GM12873 (cell line): ENCODE measurements at regions not wholly inside any gene's neighbourhood (a gene's known extent, or its start where the extent isn't known, plus 50 kb on each side); places are given as distances from the start of the nearest gene placed in this dataset.

Experiments
- TF ChIP-seq, protein P1 (sequence below): IDR thresholded peaks from 2 replicates; pipeline ENCODE4 v1.5.1; 2012; ENCODE audit warnings: low read depth, mild to moderate bottlenecking, moderate library complexity, low read length, control low read depth; ENCODE audit not compliant: insufficient read depth; ENCODE audit errors: missing control alignments

- TF ChIP-seq, protein P1, sequence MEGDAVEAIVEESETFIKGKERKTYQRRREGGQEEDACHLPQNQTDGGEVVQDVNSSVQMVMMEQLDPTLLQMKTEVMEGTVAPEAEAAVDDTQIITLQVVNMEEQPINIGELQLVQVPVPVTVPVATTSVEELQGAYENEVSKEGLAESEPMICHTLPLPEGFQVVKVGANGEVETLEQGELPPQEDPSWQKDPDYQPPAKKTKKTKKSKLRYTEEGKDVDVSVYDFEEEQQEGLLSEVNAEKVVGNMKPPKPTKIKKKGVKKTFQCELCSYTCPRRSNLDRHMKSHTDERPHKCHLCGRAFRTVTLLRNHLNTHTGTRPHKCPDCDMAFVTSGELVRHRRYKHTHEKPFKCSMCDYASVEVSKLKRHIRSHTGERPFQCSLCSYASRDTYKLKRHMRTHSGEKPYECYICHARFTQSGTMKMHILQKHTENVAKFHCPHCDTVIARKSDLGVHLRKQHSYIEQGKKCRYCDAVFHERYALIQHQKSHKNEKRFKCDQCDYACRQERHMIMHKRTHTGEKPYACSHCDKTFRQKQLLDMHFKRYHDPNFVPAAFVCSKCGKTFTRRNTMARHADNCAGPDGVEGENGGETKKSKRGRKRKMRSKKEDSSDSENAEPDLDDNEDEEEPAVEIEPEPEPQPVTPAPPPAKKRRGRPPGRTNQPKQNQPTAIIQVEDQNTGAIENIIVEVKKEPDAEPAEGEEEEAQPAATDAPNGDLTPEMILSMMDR: no peak
Observed at GRCh38 chr9:78470741-78471140, 173.8 kb downstream of the PSAT1 start.

DNA sequence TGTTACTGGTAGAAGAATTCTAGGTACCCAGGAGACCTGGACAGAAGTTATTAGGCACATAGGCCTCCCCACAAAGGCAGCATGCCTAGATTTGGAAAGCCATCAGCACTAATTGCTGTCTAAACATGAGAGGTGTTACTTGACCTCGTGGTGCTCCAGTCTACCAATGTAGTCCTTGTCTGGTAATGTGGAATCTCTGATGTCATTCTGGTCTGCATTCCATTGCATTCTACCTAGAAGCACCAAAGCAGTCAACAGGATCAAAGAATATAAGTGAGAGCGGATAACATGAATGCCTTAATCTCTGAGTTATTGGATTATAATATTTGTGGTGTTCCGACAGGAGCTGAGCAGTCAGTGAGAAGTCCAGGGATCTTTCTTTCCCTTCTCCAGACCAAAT, 175.2 kb downstream of the PSAT1 start:
- TF ChIP-seq, protein P1: no peak

DNA sequence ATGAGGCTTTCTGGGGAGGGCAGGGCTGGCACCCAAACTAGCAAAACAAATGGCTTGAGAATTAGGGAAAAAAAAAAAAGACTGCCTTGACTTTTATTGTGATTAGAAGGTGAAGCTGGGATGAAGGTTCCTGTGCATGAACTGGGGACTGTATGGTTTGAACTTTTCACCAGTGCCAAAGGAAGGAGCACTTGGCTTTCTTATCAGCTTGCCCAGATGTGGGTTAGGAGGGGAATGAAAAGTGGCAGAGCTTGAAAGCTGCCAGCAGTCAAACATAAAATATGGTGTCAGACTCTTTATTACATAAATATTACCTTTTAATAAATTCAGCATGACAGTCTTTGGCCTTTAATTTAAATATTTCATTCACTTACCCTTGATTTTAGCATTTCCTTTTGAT, 182.5 kb downstream of the PSAT1 start:
- TF ChIP-seq, protein P1: no peak

DNA sequence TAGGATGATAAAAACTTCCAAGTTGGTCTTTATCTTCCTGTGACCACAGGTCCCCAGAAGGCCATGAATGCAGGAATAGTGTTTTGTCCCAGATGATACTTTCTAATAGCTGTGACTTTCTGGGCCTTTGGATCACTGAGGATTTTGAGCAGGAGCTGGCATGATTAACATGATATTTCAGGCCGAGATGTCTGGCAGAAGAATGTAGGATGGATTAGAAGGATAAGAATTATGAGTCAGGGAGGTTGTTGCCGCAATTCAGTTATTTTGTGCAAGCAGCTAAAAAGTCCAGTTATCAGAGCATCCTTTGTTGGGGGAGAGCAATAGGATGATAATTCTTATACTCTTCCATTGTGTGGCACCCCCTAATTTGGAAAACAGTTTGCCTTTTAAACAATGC, 189.7 kb downstream of the PSAT1 start:
- TF ChIP-seq, protein P1: no peak

DNA sequence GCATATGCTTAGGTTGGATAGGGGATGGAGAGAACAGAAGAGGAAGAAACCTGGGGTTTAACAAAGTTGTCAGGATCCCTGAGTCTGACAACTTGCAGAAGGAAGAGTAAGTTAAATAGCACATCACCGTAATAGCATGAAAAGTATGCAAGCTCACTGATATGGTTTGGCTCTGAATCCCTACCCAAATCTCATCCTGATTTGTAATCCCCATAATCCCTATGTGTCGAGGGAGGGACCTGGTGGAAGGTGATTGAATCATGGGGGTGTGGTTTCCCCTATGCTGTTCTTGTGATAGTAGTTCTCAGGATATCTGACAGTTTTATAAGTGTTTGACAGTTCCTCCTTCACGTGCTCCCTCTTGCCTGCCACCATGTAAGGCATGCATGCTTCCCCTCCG, 193.3 kb downstream of the PSAT1 start:
- TF ChIP-seq, protein P1: no peak

DNA sequence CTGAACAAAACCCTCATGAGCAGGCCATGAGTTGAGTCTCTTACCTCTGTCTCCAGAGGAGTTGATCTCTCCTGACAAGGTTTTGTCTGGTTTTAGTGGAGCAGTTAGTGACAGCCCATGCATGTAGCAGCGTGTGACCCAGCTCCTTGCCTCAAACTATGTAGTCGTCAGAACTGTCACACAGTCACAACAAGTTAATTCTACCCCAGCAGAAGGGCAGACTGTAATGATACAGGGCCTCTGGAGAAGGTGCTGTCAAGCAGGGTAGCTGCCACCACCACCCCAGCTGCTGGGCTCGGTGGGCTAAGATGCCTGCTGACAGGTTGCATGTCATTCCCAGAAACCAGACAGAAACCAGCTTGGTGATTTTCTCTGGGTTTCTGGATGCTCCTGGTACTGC, 194.5 kb downstream of the PSAT1 start:
- TF ChIP-seq, protein P1: no peak

GRCh38 chr9:78493166-78493742, 196.3 kb downstream of the PSAT1 start:
- TF ChIP-seq, protein P1: no peak
